Uterus (tissue), 3 donors: ENCODE measurements at regions not wholly inside any gene's neighbourhood (a gene's known extent, or its start where the extent isn't known, plus 50 kb on each side); places are given as distances from the start of the nearest gene placed in this dataset.

ENCODE experiments used
- DNase-seq, 2 donors: peaks; one replicate each; pipeline ENCODE4 v3.0.0-alpha.2; 2019 to 2020
- H3K27ac ChIP-seq, 2 donors: fragments of 200-600 bp; sonication (generic); 1 replicate in 1 of 2; 2 replicates in 1 of 2; pipeline ENCODE4 v1.5.1; 2016 to 2018
- H3K27me3 ChIP-seq, 2 donors: fragments of 200-600 bp; sonication (generic); one replicate each; pipeline ENCODE4 v1.5.1; 2018 to 2019; ENCODE audit warnings: control low read depth in 1 of 2
- H3K36me3 ChIP-seq, 2 donors: fragments of 200-600 bp; sonication (generic); one replicate each; pipeline ENCODE4 v1.5.1; 2019; ENCODE audit warnings: control low read depth in 1 of 2
- H3K4me1 ChIP-seq, 2 donors: fragments of 200-600 bp; sonication (generic); one replicate each; pipeline ENCODE4 v1.5.1; 2018 to 2019; ENCODE audit warnings: control low read depth in 1 of 2
- H3K4me3 ChIP-seq, 2 donors: fragments of 200-600 bp; sonication (generic); 1 replicate in 1 of 2; 2 replicates in 1 of 2; pipeline ENCODE4 v1.5.1; 2018 to 2019; ENCODE audit warnings: mild to moderate bottlenecking in 1 of 2
- H3K9me3 ChIP-seq, 2 donors: fragments of 200-600 bp; sonication (generic); one replicate each; pipeline ENCODE4 v1.5.1; 2019; ENCODE audit warnings: control low read depth in 1 of 2
- CTCF ChIP-seq, 4 experiments: fragments of 200-600 bp in 2 of 4; fragments of 450-650 bp in 2 of 4; sonication (generic) in 2 of 4; IDR thresholded peaks; one replicate each; pipeline ENCODE4 v1.5.1; 2016 to 2019; ENCODE audit warnings: antibody characterized with exemption in 4 of 4, mild to moderate bottlenecking in 2 of 4, moderate library complexity in 1 of 4
- POLR2A ChIP-seq, 2 donors: fragments of 450-650 bp; IDR thresholded peaks; one replicate each; pipeline ENCODE4 v1.6.1; 2016; ENCODE audit warnings: antibody characterized with exemption in 2 of 2, mild to moderate bottlenecking in 1 of 2, moderate library complexity in 1 of 2
- intact Hi-C: fragments of 100-400 bp; cut with DNase I; formaldehyde crosslinking; loops from one replicate; pipeline ENCODE4 v1.15.1; 2023; ENCODE audit warnings: low total_unique reads
- donor health status: DM: yes; HTN: yes; CAD: no.

- Histone ChIP-seq H3K27ac (no peak overlapping the region), H3K4me3 (no peak overlapping the region), H3K27me3 (no peaks in the 10 kb centered on the region), H3K9me3 (no peaks in the 10 kb centered on the region), H3K36me3 (no peaks in the 10 kb centered on the region), H3K4me1 (no peaks in the 10 kb centered on the region)
- DNase-seq: no peak
- TF ChIP-seq POLR2A (IDR thresholded peaks at IDR 0.05) (no peak), CTCF (IDR thresholded peaks at IDR 0.05) (no peak)
- intact Hi-C loops: no loop called here
These were observed 165.3 kb upstream of the KLHL29 start for GRCh38 chr2:23219666-23220065.

- H3K4me1 ChIP-seq: no peaks in the 10 kb centered on the region
- H3K4me3 ChIP-seq: no peak overlapping the region
- no peak for DNase-seq
- H3K27ac ChIP-seq: no peak overlapping the region
- H3K27me3 ChIP-seq: no peaks in the 10 kb centered on the region
- no peaks in the 10 kb centered on the region for H3K36me3 ChIP-seq
- H3K9me3 ChIP-seq: no peaks in the 10 kb centered on the region
- intact Hi-C loops: no loop called here
- TF ChIP-seq CTCF (IDR thresholded peaks at IDR 0.05) (no peak), POLR2A (IDR thresholded peaks at IDR 0.05) (no peak)
These were observed 164.4 kb upstream of the KLHL29 start for GRCh38 chr2:23220513-23221094.

- intact Hi-C loops: no loop called here
- H3K4me1 ChIP-seq: no peaks in the 10 kb centered on the region
- no peak overlapping the region for H3K4me3 ChIP-seq
- TF ChIP-seq POLR2A (IDR thresholded peaks at IDR 0.05) (no peak), CTCF (IDR thresholded peaks at IDR 0.05) (no peak)
- no peaks in the 10 kb centered on the region for H3K36me3 ChIP-seq
- no peak overlapping the region for H3K27ac ChIP-seq
- no peaks in the 10 kb centered on the region for H3K9me3 ChIP-seq
- H3K27me3 ChIP-seq: no peaks in the 10 kb centered on the region
- no peak for DNase-seq
These were observed 163.7 kb upstream of the KLHL29 start for GRCh38 chr2:23221236-23221635.

GRCh38 chr2:23221901-23222300 is 163.1 kb upstream of the KLHL29 start:
- Histone ChIP-seq H3K27ac (no peak overlapping the region), H3K4me3 (no peak overlapping the region), H3K36me3 (no peaks in the 10 kb centered on the region), H3K9me3 (no peaks in the 10 kb centered on the region), H3K4me1 (no peaks in the 10 kb centered on the region), H3K27me3 (no peaks in the 10 kb centered on the region)
- TF ChIP-seq POLR2A (IDR thresholded peaks at IDR 0.05) (no peak), CTCF (IDR thresholded peaks at IDR 0.05) (no peak)
- intact Hi-C loops: no loop called here
- DNase-seq: no peak

GRCh38 chr2:23230885-23231284 is 154.1 kb upstream of the KLHL29 start:
- Histone ChIP-seq H3K9me3 (no peaks in the 10 kb centered on the region), H3K36me3 (no peaks in the 10 kb centered on the region), H3K4me1 (no peaks in the 10 kb centered on the region), H3K27me3 (no peaks in the 10 kb centered on the region), H3K4me3 (no peak overlapping the region), H3K27ac (no peak overlapping the region)
- intact Hi-C loops: no loop called here
- no peak for DNase-seq
- TF ChIP-seq POLR2A (IDR thresholded peaks at IDR 0.05): no peak
- no peak for TF ChIP-seq CTCF (IDR thresholded peaks at IDR 0.05)
